ENCODE measurements at regions not wholly inside any gene's neighbourhood (a gene's known extent, or its start where the extent isn't known, plus 50 kb on each side); places are given as distances from the start of the nearest gene placed in this dataset.

DNA sequence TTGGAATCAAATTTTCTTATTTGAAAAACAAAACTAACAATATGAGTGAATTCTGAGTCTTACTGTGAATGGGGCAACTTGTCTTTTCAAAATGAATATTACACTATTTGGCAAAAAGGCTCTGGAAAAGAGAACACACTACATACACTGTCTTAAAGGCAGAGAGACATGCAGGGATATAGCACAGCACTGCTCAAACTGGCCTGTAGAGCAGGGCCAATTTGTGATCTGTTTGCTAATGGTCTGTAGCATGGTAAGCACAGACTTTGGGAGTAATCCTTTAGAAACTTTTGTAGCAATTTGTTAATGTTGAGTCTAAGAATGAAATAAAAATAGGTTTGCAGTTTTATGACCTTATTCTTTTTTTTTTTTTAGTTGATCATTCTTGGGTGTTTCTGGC lies 679.8 kb upstream of the SGO1 start:
- no peaks in the 10 kb centered on the region for H3K27me3 ChIP-seq (ENCODE audit: control insufficient read depth, insufficient read depth, low read length)

DNA sequence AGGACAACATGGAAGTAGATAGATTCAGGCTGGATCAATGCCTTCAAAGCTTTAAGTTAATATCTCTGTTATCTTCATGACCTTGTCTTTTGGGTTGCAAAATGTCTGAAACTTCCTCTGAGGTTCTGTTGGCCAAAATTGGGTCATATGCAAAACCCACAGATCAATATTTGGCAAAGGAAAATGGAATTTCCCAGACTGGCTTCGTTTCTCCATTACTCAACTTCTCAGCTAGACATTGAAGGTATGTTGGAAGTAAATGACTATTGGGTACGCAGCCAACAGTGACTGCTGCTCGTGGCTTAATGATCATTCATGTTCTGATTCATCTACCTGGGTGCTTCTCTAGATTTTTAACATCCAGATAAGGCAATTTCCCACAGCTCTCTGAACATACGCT lies 675.4 kb upstream of the SGO1 start:
- TF ChIP-seq, protein P1, sequence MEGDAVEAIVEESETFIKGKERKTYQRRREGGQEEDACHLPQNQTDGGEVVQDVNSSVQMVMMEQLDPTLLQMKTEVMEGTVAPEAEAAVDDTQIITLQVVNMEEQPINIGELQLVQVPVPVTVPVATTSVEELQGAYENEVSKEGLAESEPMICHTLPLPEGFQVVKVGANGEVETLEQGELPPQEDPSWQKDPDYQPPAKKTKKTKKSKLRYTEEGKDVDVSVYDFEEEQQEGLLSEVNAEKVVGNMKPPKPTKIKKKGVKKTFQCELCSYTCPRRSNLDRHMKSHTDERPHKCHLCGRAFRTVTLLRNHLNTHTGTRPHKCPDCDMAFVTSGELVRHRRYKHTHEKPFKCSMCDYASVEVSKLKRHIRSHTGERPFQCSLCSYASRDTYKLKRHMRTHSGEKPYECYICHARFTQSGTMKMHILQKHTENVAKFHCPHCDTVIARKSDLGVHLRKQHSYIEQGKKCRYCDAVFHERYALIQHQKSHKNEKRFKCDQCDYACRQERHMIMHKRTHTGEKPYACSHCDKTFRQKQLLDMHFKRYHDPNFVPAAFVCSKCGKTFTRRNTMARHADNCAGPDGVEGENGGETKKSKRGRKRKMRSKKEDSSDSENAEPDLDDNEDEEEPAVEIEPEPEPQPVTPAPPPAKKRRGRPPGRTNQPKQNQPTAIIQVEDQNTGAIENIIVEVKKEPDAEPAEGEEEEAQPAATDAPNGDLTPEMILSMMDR (IDR thresholded peaks at IDR 0.05; ENCODE audit: insufficient read depth, low read length, poor library complexity, severe bottlenecking): no peak
- DNase-seq (ENCODE audit: low read depth): no peak
- no peaks in the 10 kb centered on the region for H3K36me3 ChIP-seq (ENCODE audit: control insufficient read depth, insufficient read depth, low read length)

More for the DNA sequence above, 679.8 kb upstream of the SGO1 start:
- Histone ChIP-seq H3K36me3 (ENCODE audit: control insufficient read depth, insufficient read depth, low read length) (no peaks in the 10 kb centered on the region), H3K4me3 (ENCODE audit: low read depth, low read length) (no peak overlapping the region)
- TF ChIP-seq, protein P1 (IDR thresholded peaks at IDR 0.05; ENCODE audit: insufficient read depth, low read length, poor library complexity, severe bottlenecking): no peak
- DNase-seq (ENCODE audit: low read depth): no peak

DNA sequence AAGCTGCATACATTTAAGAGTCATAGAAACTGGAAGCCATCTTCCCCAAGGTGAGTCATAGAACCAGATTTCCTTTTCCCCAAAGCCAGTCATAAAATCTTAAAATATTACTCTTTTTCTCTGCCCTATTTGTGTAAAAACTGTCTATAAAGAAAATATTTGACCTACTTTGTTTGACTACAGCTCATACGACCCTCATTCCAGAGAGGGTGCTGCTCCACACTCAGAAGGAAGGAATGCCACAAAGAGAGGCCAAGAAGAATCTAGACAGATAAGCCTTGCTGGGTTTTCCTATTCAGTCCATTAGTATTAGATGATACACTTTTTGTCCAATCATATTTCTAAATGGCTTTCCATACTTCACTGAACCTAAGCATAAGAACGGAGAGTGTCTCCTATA lies 671.6 kb upstream of the SGO1 start:
- DNase-seq (ENCODE audit: low read depth): no peak
- no peak overlapping the region for H3K4me3 ChIP-seq (ENCODE audit: low read depth, low read length)
- TF ChIP-seq, protein P1 (IDR thresholded peaks at IDR 0.05; ENCODE audit: insufficient read depth, low read length, poor library complexity, severe bottlenecking): no peak
- H3K36me3 ChIP-seq (ENCODE audit: control insufficient read depth, insufficient read depth, low read length): no peaks in the 10 kb centered on the region
- H3K27me3 ChIP-seq (ENCODE audit: control insufficient read depth, insufficient read depth, low read length): no peaks in the 10 kb centered on the region

More for the DNA sequence above, 675.4 kb upstream of the SGO1 start:
- Histone ChIP-seq H3K4me3 (ENCODE audit: low read depth, low read length) (no peak overlapping the region), H3K27me3 (ENCODE audit: control insufficient read depth, insufficient read depth, low read length) (no peaks in the 10 kb centered on the region)

DNA sequence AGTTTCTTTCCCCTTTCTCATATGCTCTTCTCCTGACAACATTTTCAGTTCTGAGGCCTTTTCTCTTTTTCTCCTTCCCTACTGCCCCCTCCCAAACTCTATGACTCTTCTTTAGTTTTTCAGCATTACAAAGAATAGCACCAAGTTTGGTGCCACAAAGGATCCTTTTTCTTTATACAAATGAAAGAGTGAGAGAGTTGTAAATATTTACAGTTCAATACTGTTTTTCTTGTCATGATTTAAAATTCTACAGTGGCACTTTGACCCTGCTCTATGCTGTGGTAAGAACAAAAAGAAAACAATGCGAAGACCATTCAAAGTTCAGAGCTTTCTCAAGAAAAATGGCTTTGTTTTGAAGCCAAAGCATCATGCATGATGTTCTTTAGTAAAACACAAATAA lies 667.9 kb upstream of the SGO1 start:
- DNase-seq (ENCODE audit: low read depth): no peak
- H3K27me3 ChIP-seq (ENCODE audit: control insufficient read depth, insufficient read depth, low read length): no peaks in the 10 kb centered on the region
- H3K4me3 ChIP-seq (ENCODE audit: low read depth, low read length): no peak overlapping the region
- H3K36me3 ChIP-seq (ENCODE audit: control insufficient read depth, insufficient read depth, low read length): no peaks in the 10 kb centered on the region
- TF ChIP-seq, protein P1 (IDR thresholded peaks at IDR 0.05; ENCODE audit: insufficient read depth, low read length, poor library complexity, severe bottlenecking): no peak

DNA sequence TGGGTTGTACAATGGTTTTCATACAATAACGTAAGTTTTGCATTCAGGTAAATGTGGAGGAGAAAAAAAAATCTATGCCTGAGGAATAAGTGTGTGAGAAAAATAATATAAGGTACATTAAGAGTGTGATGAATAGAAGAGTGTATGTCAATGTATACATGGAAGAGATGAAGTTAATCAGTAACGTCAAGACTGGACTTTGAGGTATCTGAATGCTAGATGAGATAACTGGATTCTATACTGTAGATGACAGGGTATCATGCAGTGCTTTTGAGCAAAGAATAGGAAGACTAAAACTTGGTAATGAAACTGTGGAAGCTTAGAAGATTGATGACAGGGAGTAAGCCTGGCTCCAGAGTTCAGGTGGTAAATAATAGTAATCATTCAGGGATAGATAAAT lies 666.7 kb upstream of the SGO1 start:
- no peaks in the 10 kb centered on the region for H3K27me3 ChIP-seq (ENCODE audit: control insufficient read depth, insufficient read depth, low read length)
- no peaks in the 10 kb centered on the region for H3K36me3 ChIP-seq (ENCODE audit: control insufficient read depth, insufficient read depth, low read length)
- TF ChIP-seq, protein P1 (IDR thresholded peaks at IDR 0.05; ENCODE audit: insufficient read depth, low read length, poor library complexity, severe bottlenecking): no peak
- no peak overlapping the region for H3K4me3 ChIP-seq (ENCODE audit: low read depth, low read length)
- DNase-seq (ENCODE audit: low read depth): no peak

DNA sequence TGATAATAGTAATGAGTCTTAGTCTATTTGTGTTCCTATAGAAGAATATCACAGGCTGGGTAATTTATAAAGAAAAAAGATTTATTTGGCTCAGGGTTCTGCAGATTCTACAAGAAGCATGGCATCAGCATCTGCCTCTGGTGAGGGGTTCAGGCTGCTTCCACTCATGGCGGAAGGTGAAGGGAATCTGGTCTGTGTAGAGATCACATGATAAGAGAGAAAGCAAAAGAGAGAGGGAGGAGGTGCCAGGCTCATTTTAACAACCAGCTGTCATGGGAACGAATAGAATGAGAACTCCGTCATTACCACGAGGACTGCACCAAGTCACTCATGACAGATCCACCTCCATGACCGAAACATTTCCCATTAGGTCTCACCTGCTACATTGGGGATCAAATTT lies 664.0 kb upstream of the SGO1 start:
- Histone ChIP-seq H3K36me3 (ENCODE audit: control insufficient read depth, insufficient read depth, low read length) (no peaks in the 10 kb centered on the region), H3K4me3 (ENCODE audit: low read depth, low read length) (no peak overlapping the region), H3K27me3 (ENCODE audit: control insufficient read depth, insufficient read depth, low read length) (no peaks in the 10 kb centered on the region)
- TF ChIP-seq, protein P1 (IDR thresholded peaks at IDR 0.05; ENCODE audit: insufficient read depth, low read length, poor library complexity, severe bottlenecking): no peak
- no peak for DNase-seq (ENCODE audit: low read depth)
